Stomach (tissue), 8 donors: ENCODE measurements at regions not wholly inside any gene's neighbourhood (a gene's known extent, or its start where the extent isn't known, plus 50 kb on each side); places are given as distances from the start of the nearest gene placed in this dataset.

Source experiments
- DNase-seq, 2 donors: peaks; one replicate each; pipeline versions ENCODE4 v3.0.0 to v3.0.0-alpha.2; 2013 to 2019
- H3K27ac ChIP-seq, 5 donors: fragments of 200-600 bp in 4 of 5; sonication (generic) in 4 of 5; one replicate each; pipeline ENCODE4 v1.5.1; 2013 to 2019; ENCODE audit warnings: mild to moderate bottlenecking in 1 of 5, moderate library complexity in 1 of 5
- H3K27me3 ChIP-seq, 3 donors: fragments of 200-600 bp; sonication (generic); one replicate each; pipeline ENCODE4 v1.5.1; 2017 to 2019; ENCODE audit warnings: mixed run types in 1 of 3
- H3K36me3 ChIP-seq, 4 donors: fragments of 200-600 bp; sonication (generic); 1 replicate in 3 of 4; 2 replicates in 1 of 4; pipeline ENCODE4 v1.5.1; 2016 to 2019
- H3K4me1 ChIP-seq, 4 donors: fragments of 200-600 bp; sonication (generic); one replicate each; pipeline ENCODE4 v1.5.1; 2016 to 2019
- H3K4me3 ChIP-seq, 4 donors: fragments of 200-600 bp; sonication (generic) in 3 of 4; one replicate each; pipeline ENCODE4 v1.5.1; 2016 to 2019; ENCODE audit warnings: mild to moderate bottlenecking in 1 of 4
- H3K9me3 ChIP-seq, 4 donors: fragments of 200-600 bp; sonication (generic); one replicate each; pipeline ENCODE4 v1.5.1; 2016 to 2019
- EP300 ChIP-seq: sonication (generic); formaldehyde crosslinking; IDR thresholded peaks from one replicate; pipeline ENCODE4 v1.6.1; 2017; ENCODE audit warnings: antibody characterized with exemption
- POLR2A ChIP-seq, 4 donors: fragments of 450-650 bp; IDR thresholded peaks; one replicate each; pipeline ENCODE4 v1.6.1; 2016; ENCODE audit warnings: antibody characterized with exemption in 4 of 4, control low read depth in 2 of 4, mild to moderate bottlenecking in 1 of 4, moderate library complexity in 1 of 4
- POLR2AphosphoS5 ChIP-seq, 3 donors: sonication (generic); formaldehyde crosslinking; IDR thresholded peaks; one replicate each; pipeline ENCODE4 v1.6.1; 2016; ENCODE audit warnings: antibody characterized with exemption in 3 of 3
- WGBS, 5 donors: extraction: QIAGEN DNeasy Blood & Tissue Kit in 3 of 5; methylation state at CpG; one replicate each; pipeline versions ENCODE4 v1.1.5 to v1.1.7; 2013 to 2018; 5-methylcytosine and 5-hydroxymethylcytosine counted together
- intact Hi-C: fragments of 100-400 bp; cut with DNase I; formaldehyde crosslinking; loops from one replicate; pipeline ENCODE4 v1.15.1; 2023; ENCODE audit warnings: low total_unique reads
- TF ChIP-seq, protein P1 (sequence below), 7 experiments: fragments of 450-650 bp in 4 of 7; fragments of 200-600 bp in 3 of 7; sonication (generic) in 3 of 7; IDR thresholded peaks; one replicate each; pipeline ENCODE4 v1.5.1; 2016 to 2019; ENCODE audit warnings: antibody characterized with exemption in 7 of 7, control low read depth in 2 of 7, mild to moderate bottlenecking in 1 of 7
- donor health status: healthy with polysubstance abuse.
- donor health status: Bipolar disorder and iron deficiency.
- donor health status: healthy.

GRCh38 chr4:159828687-159829086 is 725.8 kb downstream of the RAPGEF2 start:
- Histone ChIP-seq H3K27me3 (no peaks in the 10 kb centered on the region), H3K9me3 (no peaks in the 10 kb centered on the region), H3K4me1 (peaks cover 0 to 9% (median 6%) of the 10 kb centered on the region in 4 donors), H3K4me3 (no peak overlapping the region), H3K36me3 (no peaks in the 10 kb centered on the region), H3K27ac (no peak overlapping the region)
- DNase-seq = no peak
- intact Hi-C loops = no loop called here
- WGBS, 5 donors = 23 to 51% (median 25%) methylated on average over 1 of the region's 1 CpG
- TF ChIP-seq, protein P1, sequence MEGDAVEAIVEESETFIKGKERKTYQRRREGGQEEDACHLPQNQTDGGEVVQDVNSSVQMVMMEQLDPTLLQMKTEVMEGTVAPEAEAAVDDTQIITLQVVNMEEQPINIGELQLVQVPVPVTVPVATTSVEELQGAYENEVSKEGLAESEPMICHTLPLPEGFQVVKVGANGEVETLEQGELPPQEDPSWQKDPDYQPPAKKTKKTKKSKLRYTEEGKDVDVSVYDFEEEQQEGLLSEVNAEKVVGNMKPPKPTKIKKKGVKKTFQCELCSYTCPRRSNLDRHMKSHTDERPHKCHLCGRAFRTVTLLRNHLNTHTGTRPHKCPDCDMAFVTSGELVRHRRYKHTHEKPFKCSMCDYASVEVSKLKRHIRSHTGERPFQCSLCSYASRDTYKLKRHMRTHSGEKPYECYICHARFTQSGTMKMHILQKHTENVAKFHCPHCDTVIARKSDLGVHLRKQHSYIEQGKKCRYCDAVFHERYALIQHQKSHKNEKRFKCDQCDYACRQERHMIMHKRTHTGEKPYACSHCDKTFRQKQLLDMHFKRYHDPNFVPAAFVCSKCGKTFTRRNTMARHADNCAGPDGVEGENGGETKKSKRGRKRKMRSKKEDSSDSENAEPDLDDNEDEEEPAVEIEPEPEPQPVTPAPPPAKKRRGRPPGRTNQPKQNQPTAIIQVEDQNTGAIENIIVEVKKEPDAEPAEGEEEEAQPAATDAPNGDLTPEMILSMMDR (IDR thresholded peaks at IDR 0.05) = no peak
- TF ChIP-seq POLR2A (IDR thresholded peaks at IDR 0.05) (no peak), POLR2AphosphoS5 (IDR thresholded peaks at IDR 0.05) (no peak), EP300 (no peak)

- no peaks in the 10 kb centered on the region for H3K27me3 ChIP-seq
- peaks cover 0 to 9% (median 6%) of the 10 kb centered on the region in 4 donors for H3K4me1 ChIP-seq
- TF ChIP-seq, protein P1 (IDR thresholded peaks at IDR 0.05) = no peak
- no peak for TF ChIP-seq EP300
- TF ChIP-seq POLR2AphosphoS5 (IDR thresholded peaks at IDR 0.05) = no peak
- no peak for TF ChIP-seq POLR2A (IDR thresholded peaks at IDR 0.05)
- peak in 1 of 2 donors; percentile 19 for DNase-seq
- 10 to 24% (median 19%) methylated on average over 2 of the region's 2 CpGs for WGBS, 5 donors
- H3K36me3 ChIP-seq = no peaks in the 10 kb centered on the region
- H3K4me3 ChIP-seq = no peak overlapping the region
- H3K9me3 ChIP-seq = no peaks in the 10 kb centered on the region
- intact Hi-C loops = no loop called here
- H3K27ac ChIP-seq = no peak overlapping the region
These were observed 726.3 kb downstream of the RAPGEF2 start for GRCh38 chr4:159829184-159829583.

- WGBS, 5 donors = 74 to 81% (median 76%) methylated on average over 3 of the region's 3 CpGs
- no peaks in the 10 kb centered on the region for H3K36me3 ChIP-seq
- DNase-seq = no peak
- H3K4me3 ChIP-seq = no peak overlapping the region
- intact Hi-C loops = no loop called here
- no peak for TF ChIP-seq POLR2A (IDR thresholded peaks at IDR 0.05)
- no peak for TF ChIP-seq EP300
- TF ChIP-seq, protein P1 (IDR thresholded peaks at IDR 0.05) = no peak
- no peak for TF ChIP-seq POLR2AphosphoS5 (IDR thresholded peaks at IDR 0.05)
- no peaks in the 10 kb centered on the region for H3K27me3 ChIP-seq
- H3K9me3 ChIP-seq = no peaks in the 10 kb centered on the region
- no peaks in the 10 kb centered on the region for H3K4me1 ChIP-seq
- no peak overlapping the region for H3K27ac ChIP-seq
These were observed 734.2 kb downstream of the RAPGEF2 start for GRCh38 chr4:159837071-159837470.

DNA sequence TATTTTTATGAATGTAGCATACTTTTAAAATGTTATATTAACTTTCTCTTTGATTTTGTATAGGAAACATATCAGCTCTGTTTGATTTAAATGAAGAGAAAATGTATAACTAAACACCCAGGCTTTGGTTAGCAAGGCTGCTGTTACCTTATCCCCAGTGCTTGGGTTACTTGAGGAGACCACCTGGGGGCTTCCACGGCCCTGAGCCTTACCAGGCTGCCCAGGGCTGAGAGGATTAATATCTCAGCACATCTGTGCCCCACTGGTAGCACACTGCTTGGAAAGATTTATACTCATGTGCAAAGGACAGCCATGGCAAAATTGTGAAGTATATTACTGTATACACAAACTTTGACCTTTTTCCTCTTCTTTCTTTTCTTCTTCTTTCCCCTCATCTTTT is 752.9 kb downstream of the RAPGEF2 start:
- H3K4me3 ChIP-seq = no peak overlapping the region
- H3K36me3 ChIP-seq = no peaks in the 10 kb centered on the region
- no peaks in the 10 kb centered on the region for H3K9me3 ChIP-seq
- no peak overlapping the region for H3K27ac ChIP-seq
- TF ChIP-seq, protein P1 (IDR thresholded peaks at IDR 0.05) = no peak
- TF ChIP-seq POLR2A (IDR thresholded peaks at IDR 0.05) (no peak), EP300 (no peak), POLR2AphosphoS5 (IDR thresholded peaks at IDR 0.05) (no peak)
- no peaks in the 10 kb centered on the region for H3K4me1 ChIP-seq
- DNase-seq = no peak
- intact Hi-C loops = no loop called here
- H3K27me3 ChIP-seq = no peaks in the 10 kb centered on the region
- 38 to 55% (median 44%) methylated on average over 1 of the region's 1 CpG for WGBS, 5 donors
